ENCODE measurements at regions not wholly inside any gene's neighbourhood (a gene's known extent, or its start where the extent isn't known, plus 50 kb on each side); places are given as distances from the start of the nearest gene placed in this dataset.

DNA sequence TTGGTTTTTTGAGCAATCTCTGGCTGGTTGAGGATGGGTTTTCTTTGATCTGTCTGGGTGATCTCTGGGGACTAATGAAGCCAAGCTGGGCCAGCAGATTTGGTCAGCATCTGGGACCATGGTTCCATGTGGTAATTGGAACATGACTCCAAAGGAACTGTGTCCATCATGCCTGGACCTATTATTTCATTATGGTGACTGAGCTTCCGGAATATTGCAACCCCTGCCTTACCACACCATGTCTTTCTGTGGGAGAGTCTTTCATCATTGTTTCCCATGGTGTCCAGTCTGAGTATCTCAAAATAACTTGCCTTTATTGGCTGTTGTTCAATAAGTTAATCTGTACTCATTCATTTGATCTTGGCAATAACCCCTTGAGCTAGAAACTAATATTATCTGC lies 624.9 kb upstream of the TBX3 start:
- TF ChIP-seq, protein P1, sequence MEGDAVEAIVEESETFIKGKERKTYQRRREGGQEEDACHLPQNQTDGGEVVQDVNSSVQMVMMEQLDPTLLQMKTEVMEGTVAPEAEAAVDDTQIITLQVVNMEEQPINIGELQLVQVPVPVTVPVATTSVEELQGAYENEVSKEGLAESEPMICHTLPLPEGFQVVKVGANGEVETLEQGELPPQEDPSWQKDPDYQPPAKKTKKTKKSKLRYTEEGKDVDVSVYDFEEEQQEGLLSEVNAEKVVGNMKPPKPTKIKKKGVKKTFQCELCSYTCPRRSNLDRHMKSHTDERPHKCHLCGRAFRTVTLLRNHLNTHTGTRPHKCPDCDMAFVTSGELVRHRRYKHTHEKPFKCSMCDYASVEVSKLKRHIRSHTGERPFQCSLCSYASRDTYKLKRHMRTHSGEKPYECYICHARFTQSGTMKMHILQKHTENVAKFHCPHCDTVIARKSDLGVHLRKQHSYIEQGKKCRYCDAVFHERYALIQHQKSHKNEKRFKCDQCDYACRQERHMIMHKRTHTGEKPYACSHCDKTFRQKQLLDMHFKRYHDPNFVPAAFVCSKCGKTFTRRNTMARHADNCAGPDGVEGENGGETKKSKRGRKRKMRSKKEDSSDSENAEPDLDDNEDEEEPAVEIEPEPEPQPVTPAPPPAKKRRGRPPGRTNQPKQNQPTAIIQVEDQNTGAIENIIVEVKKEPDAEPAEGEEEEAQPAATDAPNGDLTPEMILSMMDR (IDR thresholded peaks at IDR 0.05) = no peak
- no peak for TF ChIP-seq POLR2A (IDR thresholded peaks at IDR 0.05)

Data from thyroid gland (tissue), 4 donors.